Activated T-helper 9 cell treated with anti-CD3 and anti-CD28 coated beads, Interleukin-2, amount 50 U/mL, for 16 hours (primary cell): ENCODE measurements at regions not wholly inside any gene's neighbourhood (a gene's known extent, or its start where the extent isn't known, plus 50 kb on each side); places are given as distances from the start of the nearest gene placed in this dataset.
"Not testable (repeated sequence)": the region's sequence is repeated elsewhere in the genome, so short reads cannot be mapped to it uniquely, and the experiment has no call there.

Experiments used
- DNase-seq: peaks from one replicate; pipeline ENCODE4 v3.0.0-alpha.2; 2020; ENCODE audit warnings: low read depth

DNA sequence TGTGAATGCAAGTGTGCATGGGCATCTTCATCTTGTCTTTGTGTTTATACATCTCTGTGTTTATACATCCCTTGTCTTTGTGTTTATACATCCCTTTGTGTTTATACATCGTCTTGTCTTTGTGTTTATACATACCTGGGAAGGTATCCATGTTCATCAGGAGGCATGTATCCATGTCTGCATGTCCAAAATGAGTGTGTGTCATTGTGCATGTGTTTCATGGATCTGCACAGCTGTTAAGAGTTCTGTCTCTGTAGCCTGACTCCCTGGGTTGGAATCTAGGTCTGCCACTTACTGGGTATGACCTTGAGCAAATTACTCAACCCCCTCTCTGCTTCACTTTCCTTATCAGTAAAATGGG, 50.1 kb upstream of the SIRPA start:
- no peak for DNase-seq

GRCh38 chr20:1844325-1845162, 50.7 kb upstream of the SIRPA start:
- no peak for DNase-seq

- no peak for DNase-seq
Observed at GRCh38 chr20:1842281-1842680, 52.9 kb upstream of the SIRPA start.

DNA sequence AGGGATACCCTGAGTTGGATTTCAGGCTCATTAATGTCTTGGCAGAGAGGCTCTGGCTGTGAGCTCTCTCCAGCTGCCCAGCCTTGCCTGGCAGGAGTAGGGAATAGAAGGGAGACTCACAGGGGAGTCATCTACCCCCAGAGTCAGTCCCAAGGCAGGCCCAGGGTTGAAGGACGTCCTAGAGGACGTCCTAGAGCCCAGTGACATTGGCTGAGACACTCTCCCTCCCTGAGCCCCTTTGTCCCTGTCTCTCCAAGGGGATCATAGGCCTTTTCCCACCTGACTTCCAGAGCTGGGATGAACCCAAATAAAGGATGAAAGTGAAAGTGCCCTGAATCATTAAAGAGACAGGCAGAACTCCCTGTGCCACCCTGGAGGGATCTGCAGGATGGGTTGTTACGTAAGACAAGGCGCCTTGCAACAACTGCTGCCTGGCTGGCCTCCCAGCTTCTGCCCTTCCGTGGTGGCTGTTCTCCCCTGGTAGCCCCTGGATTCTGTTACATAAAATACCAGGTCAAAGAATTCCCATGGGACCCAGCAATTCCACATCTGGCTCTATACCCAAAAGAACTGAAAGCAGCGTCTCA, 53.6 kb upstream of the SIRPA start:
- no peak for DNase-seq

DNA sequence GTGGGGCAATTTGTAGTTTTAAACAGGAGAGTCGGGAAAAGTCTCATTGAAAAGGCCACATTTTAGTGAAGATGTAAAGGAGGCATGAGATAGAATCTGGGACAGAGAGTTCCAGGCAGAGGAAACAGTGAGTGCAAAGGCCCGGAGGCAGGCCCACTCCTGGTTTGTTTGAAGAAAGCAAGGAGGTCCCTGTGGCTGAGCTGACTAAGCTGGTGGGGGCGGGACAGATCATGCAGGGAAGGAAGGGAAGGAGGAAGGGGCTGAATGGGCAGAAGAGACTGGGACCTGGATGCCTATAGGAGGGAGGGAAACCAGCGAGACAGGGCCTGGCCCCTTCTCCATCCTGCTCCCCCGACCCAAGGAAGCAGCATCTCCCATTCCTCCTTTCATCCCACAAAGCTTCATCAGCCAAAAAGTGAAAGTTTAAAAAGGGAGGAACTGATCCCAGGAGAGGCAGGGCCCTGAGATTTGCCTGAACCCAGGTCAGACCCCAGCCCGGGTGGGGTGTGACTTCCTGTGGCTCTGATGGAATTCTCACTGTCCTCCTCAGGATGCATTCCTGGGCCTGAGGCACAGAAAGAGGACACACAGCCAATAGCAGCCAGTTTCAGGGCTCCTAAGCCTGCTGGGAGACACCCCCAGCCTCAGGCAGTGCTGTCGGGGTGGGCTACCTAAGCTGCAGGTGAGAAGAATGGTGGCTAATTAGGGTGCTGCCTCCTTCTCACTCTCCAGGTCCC, 54.2 kb upstream of the SIRPA start:
- no peak for DNase-seq

DNA sequence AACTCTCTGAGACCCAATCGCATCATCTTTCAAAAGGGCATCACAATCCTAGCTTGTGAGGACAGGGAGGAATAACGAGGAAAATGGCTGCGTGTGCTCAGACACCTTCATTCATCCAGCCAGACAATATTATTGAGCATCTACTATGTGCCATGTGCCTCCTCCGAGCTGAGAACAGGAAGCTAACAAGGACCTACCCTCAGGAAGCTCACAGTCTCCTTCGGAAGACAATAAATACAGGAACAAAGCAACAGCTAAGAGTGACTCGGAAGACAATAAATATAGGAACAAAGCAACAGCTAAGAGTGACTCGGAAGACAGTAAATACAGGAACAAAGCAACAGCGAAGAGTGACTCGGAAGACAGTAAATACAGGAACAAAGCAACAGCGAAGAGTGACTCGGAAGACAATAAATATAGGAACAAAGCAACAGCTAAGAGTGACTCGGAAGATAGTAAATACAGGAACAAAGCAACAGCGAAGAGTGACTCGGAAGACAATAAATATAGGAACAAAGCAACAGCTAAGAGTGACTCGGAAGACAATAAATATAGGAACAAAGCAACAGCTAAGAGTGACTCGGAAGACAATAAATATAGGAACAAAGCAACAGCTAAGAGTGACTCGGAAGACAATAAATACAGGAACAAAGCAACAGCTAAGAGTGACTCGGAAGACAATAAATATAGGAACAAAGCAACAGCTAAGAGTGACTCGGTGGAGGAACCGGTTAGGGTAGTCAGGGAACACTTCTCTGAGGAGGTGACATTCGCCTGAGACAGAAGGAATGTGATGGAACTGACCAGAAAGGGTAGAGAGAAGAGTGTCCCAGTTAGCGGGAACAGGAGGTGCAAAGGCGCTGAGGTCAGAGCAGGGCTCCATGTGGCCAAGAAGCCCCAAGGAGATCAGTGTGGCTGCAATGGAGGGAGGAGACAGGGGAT, 55.6 kb upstream of the SIRPA start:
- not testable (repeated sequence) for DNase-seq

- no peak for DNase-seq
Observed at GRCh38 chr20:1838556-1839279, 56.5 kb upstream of the SIRPA start.

DNA sequence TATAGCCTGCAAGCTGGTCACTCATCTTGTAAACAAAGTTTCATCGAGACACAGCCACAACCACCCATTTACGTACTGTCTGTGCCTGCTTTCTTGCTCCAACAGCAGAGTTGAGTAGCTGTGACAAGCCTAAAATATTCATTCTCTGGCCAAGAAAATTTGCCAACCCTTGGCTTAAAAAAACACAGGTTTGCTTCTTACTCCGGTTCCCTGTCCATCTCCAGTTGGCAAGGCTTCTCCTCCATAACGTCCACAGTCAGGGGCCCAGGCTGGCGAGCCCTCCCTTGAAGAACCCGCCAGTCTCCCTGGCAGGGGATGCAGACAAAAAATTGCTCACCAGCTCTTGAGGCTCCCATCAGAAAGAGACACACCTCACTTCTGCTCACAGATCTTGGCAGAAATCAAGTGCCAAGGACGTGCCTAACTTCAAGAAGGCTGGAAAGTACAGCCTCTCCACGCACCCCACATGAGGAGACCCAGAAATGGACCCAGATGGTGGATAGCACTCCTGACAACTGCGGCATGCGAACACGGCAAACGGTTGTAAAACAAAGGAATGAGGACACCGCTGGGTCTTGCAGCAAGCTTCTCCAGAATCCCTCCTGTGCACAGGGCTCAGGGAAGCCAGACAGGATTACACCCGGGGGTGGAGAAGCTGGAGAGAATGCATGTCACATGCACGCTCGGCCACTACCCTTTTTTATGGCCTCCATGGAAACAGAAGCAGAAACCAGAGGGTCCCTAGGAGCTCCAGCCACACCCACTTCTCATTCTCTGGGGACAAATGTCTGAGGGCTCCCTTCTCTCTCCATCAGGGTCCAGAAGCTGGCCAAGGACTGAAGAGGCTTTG, 59.8 kb upstream of the SIRPA start:
- no peak for DNase-seq

GRCh38 chr20:1833728-1834726, 61.2 kb upstream of the SIRPA start:
- no peak for DNase-seq

GRCh38 chr20:1833216-1833615, 62.0 kb upstream of the SIRPA start:
- no peak for DNase-seq

DNA sequence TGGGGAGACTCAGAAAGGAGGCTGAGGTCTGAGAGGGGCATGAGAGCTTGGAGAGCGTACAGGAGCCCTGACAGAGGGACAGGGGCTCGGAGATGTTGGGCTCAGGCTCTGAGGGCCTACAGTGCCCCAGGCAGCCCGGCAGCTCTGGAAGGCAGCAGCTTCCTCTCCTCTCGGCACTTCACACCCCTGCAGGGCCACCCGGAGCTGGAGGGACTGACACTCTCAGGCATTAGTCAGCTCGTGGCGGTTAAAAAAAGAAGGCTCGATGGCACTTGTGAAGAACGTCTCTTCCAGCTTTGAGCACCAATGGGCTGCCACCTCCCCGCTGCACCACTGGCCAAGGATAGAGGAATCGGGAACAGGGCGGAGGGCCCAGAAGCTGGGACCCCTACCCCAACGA, 62.6 kb upstream of the SIRPA start:
- no peak for DNase-seq

GRCh38 chr20:1831606-1832005, 63.6 kb upstream of the SIRPA start:
- DNase-seq: no peak

DNA sequence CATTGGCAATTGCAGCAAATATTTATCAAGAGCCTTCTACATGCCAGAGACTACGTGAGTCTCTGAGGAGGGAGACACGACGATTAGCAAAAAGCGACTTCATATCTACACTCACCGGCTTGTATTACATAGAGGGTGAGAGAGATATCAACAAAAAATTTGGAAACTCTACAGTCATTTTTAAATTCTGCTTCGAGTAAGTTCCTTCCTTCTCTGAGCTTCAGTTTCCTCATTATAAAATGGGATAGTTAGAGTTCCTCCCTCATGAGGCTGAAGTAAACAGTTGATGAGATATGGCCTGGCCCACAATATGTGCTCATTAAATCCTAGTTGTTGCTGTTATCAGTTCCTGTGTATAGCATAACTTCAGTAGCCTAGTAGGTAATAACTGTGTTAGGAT, 64.1 kb upstream of the SIRPA start:
- DNase-seq: no peak

- no peak for DNase-seq
Observed at GRCh38 chr20:1830240-1830639, 65.0 kb upstream of the SIRPA start.

DNA sequence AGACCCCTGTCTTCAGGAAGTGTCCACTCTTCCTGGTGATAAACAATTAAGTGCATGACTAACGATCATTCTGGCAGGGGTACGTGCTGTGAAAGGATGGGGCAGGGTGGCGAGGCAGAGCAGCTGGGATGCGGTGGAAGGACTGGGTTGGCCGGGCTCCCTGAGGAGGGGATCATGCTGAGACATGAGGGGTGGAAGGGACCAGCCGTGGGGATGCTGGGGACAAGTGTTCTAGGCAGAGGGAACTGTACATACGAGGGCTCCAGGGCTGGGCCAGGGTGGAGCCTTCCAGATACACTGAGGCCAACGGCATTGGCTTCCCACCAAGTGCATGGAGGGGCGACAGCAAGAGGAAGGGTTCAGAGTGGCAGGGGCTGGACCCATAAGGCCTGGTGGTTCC, 65.7 kb upstream of the SIRPA start:
- DNase-seq: no peak

GRCh38 chr20:1828786-1829131, 66.4 kb upstream of the SIRPA start:
- no peak for DNase-seq

GRCh38 chr20:1827974-1828785, 67.0 kb upstream of the SIRPA start:
- no peak for DNase-seq

GRCh38 chr20:1827510-1827973, 67.7 kb upstream of the SIRPA start:
- DNase-seq: no peak
